ENCODE measurements at regions not wholly inside any gene's neighbourhood (a gene's known extent, or its start where the extent isn't known, plus 50 kb on each side); places are given as distances from the start of the nearest gene placed in this dataset.

- no peak overlapping the region for H3K4me3 ChIP-seq (replicated peaks in 1 of 2; ENCODE audit: low read depth in 2 of 2, low read length in 2 of 2)
- DNase-seq (ENCODE audit: low read depth in 2 of 2): no peak
Measured at GRCh38 chr4:162461952-162462351, 298.2 kb upstream of the FSTL5 start.

GRCh38 chr4:162458051-162458450 is 294.3 kb upstream of the FSTL5 start:
- DNase-seq (ENCODE audit: low read depth in 2 of 2): no peak

More at GRCh38 chr4:162461952-162462351, 298.2 kb upstream of the FSTL5 start:
- no peak for TF ChIP-seq CTCF (IDR thresholded peaks at IDR 0.05; ENCODE audit: low read depth, low read length)

GRCh38 chr4:162457071-162457865 is 293.5 kb upstream of the FSTL5 start:
- DNase-seq (ENCODE audit: low read depth in 2 of 2): no peak
- no peak for TF ChIP-seq CTCF (IDR thresholded peaks at IDR 0.05; ENCODE audit: low read depth, low read length)
- H3K4me3 ChIP-seq (replicated peaks in 1 of 2; ENCODE audit: low read depth in 2 of 2, low read length in 2 of 2): no peak overlapping the region

More at GRCh38 chr4:162458051-162458450, 294.3 kb upstream of the FSTL5 start:
- H3K4me3 ChIP-seq (replicated peaks in 1 of 2; ENCODE audit: low read depth in 2 of 2, low read length in 2 of 2): no peak overlapping the region
- TF ChIP-seq CTCF (IDR thresholded peaks at IDR 0.05; ENCODE audit: low read depth, low read length): no peak

- TF ChIP-seq CTCF (IDR thresholded peaks at IDR 0.05; ENCODE audit: low read depth, low read length): no peak
- no peak for DNase-seq (ENCODE audit: low read depth in 2 of 2)
- no peak overlapping the region for H3K4me3 ChIP-seq (replicated peaks in 1 of 2; ENCODE audit: low read depth in 2 of 2, low read length in 2 of 2)
Measured at GRCh38 chr4:162456106-162456505, 292.3 kb upstream of the FSTL5 start.

- H3K4me3 ChIP-seq (replicated peaks in 1 of 2; ENCODE audit: low read depth in 2 of 2, low read length in 2 of 2): no peak overlapping the region
- no peak for DNase-seq (ENCODE audit: low read depth in 2 of 2)
- TF ChIP-seq CTCF (IDR thresholded peaks at IDR 0.05; ENCODE audit: low read depth, low read length): no peak
Measured at GRCh38 chr4:162450531-162451035, 286.8 kb upstream of the FSTL5 start.

- TF ChIP-seq CTCF (IDR thresholded peaks at IDR 0.05; ENCODE audit: low read depth, low read length): no peak
- DNase-seq (ENCODE audit: low read depth in 2 of 2): no peak
- no peak overlapping the region for H3K4me3 ChIP-seq (replicated peaks in 1 of 2; ENCODE audit: low read depth in 2 of 2, low read length in 2 of 2)
Measured at GRCh38 chr4:162443510-162443909, 279.7 kb upstream of the FSTL5 start.
